GM06990 (cell line): ENCODE measurements at regions not wholly inside any gene's neighbourhood (a gene's known extent, or its start where the extent isn't known, plus 50 kb on each side); places are given as distances from the start of the nearest gene placed in this dataset.

Experiments used
- DNase-seq: peaks from one replicate; pipeline ENCODE4 v3.0.0-alpha.2; 2011; ENCODE audit not compliant: insufficient read length; ENCODE audit errors: extremely low read depth
- H3K27me3 ChIP-seq: replicated peaks from 2 replicates; pipeline ENCODE4 v1.6.0; 2011; ENCODE audit warnings: low read length; ENCODE audit not compliant: control insufficient read depth, insufficient read depth
- H3K36me3 ChIP-seq: 2 replicates; pipeline ENCODE4 v1.5.1; 2011; ENCODE audit warnings: low read length; ENCODE audit not compliant: control insufficient read depth, insufficient read depth
- H3K4me3 ChIP-seq: replicated peaks from 2 replicates; pipeline ENCODE4 v1.5.1; 2011; ENCODE audit warnings: low read depth, mild to moderate bottlenecking, control low read depth, low read length
- TF ChIP-seq, protein P1 (sequence below): IDR thresholded peaks from 2 replicates; pipeline ENCODE4 v1.5.1; 2011; ENCODE audit warnings: low read length, control low read depth, mild to moderate bottlenecking, inconsistent platforms; ENCODE audit not compliant: insufficient read depth, poor library complexity, severe bottlenecking

DNA sequence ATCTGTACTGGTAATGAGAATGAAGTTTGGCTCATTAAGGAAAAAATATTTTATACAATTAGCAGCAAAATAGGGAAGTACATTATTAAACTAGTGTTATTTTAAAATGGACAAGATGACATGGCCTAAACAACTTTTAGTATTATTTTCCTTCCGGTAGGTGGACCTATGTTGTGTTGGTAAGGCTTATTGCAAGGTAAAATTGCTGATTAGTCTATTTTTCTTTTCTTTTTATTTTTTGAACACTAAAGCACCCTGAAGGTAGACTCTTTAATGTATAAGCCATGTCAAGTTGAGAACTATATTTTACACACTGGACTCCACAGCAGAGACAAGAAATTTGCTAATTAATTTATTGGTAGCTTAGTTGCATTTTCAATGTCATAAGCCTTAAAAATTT lies 239.5 kb upstream of the POT1 start:
- DNase-seq = no peak
- no peak overlapping the region for H3K4me3 ChIP-seq
- H3K27me3 ChIP-seq = no peaks in the 10 kb centered on the region
- TF ChIP-seq, protein P1, sequence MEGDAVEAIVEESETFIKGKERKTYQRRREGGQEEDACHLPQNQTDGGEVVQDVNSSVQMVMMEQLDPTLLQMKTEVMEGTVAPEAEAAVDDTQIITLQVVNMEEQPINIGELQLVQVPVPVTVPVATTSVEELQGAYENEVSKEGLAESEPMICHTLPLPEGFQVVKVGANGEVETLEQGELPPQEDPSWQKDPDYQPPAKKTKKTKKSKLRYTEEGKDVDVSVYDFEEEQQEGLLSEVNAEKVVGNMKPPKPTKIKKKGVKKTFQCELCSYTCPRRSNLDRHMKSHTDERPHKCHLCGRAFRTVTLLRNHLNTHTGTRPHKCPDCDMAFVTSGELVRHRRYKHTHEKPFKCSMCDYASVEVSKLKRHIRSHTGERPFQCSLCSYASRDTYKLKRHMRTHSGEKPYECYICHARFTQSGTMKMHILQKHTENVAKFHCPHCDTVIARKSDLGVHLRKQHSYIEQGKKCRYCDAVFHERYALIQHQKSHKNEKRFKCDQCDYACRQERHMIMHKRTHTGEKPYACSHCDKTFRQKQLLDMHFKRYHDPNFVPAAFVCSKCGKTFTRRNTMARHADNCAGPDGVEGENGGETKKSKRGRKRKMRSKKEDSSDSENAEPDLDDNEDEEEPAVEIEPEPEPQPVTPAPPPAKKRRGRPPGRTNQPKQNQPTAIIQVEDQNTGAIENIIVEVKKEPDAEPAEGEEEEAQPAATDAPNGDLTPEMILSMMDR = no peak
- no peaks in the 10 kb centered on the region for H3K36me3 ChIP-seq

DNA sequence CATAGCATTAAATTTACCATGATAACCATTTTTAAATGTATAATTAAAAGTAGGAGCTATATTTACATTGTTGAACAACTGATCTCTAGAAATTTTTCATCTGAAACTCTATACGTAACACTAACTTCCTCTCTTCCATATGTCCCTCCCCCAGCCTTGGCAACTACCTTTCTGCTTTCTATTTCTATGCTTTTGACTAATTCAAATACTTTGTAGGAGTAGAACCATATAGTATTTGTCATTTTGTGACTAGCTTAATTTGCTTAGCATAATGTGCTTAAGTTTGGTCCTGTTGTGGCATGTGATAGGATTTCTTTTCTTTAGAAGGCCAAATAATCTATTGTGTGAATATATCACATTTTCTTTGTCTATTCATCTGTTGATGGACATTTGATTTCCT lies 225.3 kb upstream of the POT1 start:
- Histone ChIP-seq H3K4me3 (no peak overlapping the region), H3K36me3 (no peaks in the 10 kb centered on the region), H3K27me3 (no peaks in the 10 kb centered on the region)
- no peak for DNase-seq
- TF ChIP-seq, protein P1 = no peak

DNA sequence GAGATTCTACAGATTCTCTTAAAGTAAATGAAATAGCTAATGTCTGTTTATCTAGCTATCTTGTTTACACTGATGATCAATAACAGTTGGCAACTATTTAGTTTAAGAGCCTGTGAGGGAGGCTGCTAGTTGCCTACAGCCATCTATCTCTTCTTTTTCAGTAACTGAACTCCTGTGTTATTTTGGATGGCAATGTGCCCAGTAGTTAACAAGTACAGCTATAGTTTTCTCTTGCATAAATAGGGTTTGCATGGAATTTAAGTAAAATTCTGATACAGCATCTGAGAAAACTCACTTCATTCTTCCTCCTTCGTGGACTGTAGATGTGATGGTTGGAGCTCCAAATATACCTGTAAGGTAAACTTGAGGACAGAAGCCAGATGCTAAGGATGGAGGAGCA lies 219.5 kb upstream of the POT1 start:
- no peaks in the 10 kb centered on the region for H3K36me3 ChIP-seq
- no peaks in the 10 kb centered on the region for H3K27me3 ChIP-seq
- no peak overlapping the region for H3K4me3 ChIP-seq
- TF ChIP-seq, protein P1 = no peak
- no peak for DNase-seq

DNA sequence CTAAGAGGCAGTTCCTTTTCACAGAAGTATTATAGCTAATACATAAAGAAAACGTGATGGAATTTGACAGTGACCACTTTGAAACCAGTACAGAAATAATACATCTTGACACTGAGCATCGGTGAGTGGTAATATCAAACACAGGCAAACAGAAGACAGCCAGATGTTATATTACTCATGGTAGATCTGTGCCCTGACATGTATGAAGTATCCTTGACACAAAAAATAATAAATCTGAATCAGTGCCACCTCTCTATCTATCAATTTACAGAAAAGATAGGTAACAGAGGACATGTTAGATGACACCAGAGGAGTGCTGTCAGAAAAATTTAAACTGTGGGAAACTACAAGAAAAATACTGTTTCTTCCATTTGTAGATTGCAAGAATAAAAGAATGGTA lies 217.4 kb upstream of the POT1 start:
- DNase-seq = no peak
- Histone ChIP-seq H3K4me3 (no peak overlapping the region), H3K27me3 (no peaks in the 10 kb centered on the region), H3K36me3 (no peaks in the 10 kb centered on the region)
- TF ChIP-seq, protein P1 = no peak

DNA sequence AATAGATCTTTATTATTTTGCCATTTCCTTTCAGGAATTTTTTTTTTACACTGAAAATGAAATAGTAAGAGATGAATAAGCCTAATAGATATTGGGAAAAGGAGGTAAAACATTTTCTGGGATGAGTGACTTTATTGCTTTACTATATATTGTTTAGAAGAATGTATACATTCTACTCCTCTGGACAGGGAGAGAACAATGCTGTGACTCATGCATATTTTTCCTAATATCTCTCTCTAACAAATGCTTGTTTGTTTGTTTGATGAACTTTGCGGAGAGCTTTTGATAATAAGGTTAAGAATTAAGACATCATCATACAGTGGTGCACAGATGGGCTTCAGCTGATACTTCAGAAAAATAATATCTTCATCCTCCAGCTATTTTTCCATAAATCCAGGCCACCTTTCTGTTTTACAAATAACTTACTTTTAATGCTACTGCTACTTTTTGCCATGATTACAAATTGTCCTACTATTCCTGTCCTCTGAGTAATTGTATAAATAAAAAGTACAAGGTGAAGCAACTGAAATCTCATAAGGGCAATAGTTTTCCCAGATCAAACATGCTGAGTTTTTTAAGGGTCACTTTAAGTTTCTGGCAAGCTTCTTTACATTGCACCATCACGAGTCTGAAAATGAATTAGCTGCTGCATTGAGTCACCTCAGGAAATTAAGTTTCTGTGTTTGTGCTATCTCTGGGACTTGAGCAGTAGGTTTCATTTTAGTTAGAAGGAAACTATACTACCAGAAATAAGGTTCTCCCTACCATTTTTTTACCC lies 207.3 kb upstream of the POT1 start:
- no peak overlapping the region for H3K4me3 ChIP-seq
- TF ChIP-seq, protein P1 = no peak
- no peaks in the 10 kb centered on the region for H3K36me3 ChIP-seq
- DNase-seq = no peak
- H3K27me3 ChIP-seq = no peaks in the 10 kb centered on the region

DNA sequence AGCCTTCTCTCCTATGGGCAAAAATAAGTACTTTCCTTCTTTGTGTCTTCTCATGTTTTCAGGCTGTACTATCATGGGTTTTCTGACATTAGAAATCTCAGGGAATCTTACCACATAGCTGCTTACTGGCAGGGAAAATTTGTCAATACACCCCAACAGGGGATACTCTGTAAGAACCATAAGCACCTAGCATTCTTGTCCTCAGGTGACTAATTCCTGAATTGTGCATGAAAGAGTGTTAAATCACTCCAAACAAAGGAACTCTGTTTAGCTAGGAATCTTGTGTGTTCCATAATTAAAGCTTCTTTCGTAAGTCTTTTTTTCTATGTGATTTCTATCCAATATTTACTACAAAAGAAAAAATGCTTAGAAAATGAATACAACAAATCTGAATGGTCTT lies 206.7 kb upstream of the POT1 start:
- no peaks in the 10 kb centered on the region for H3K27me3 ChIP-seq
- TF ChIP-seq, protein P1 = no peak
- H3K36me3 ChIP-seq = no peaks in the 10 kb centered on the region
- no peak overlapping the region for H3K4me3 ChIP-seq
- DNase-seq = no peak
